Tibial nerve (tissue), 4 donors: ENCODE measurements at regions not wholly inside any gene's neighbourhood (a gene's known extent, or its start where the extent isn't known, plus 50 kb on each side); places are given as distances from the start of the nearest gene placed in this dataset.
A peak's percentile ranks its signal among the peaks of the same experiment; 100 is the strongest.

Experiments used
- DNase-seq, 2 donors: peaks; one replicate each; pipeline ENCODE4 v3.0.0-alpha.2; 2019; ENCODE audit warnings: low spot score in 2 of 2
- H3K27ac ChIP-seq, 4 donors: fragments of 200-600 bp; sonication (generic) in 3 of 4; one replicate each; pipeline ENCODE4 v1.5.1; 2017 to 2019; ENCODE audit warnings: mild to moderate bottlenecking in 1 of 4
- H3K27me3 ChIP-seq, 2 donors: fragments of 200-600 bp; sonication (generic) in 1 of 2; one replicate each; pipeline versions ENCODE4 v1.5.1 to v1.6.0; 2017 to 2019
- H3K36me3 ChIP-seq, 3 donors: fragments of 200-600 bp; sonication (generic); one replicate each; pipeline ENCODE4 v1.5.1; 2018 to 2019
- H3K4me1 ChIP-seq, 4 donors: fragments of 200-600 bp; sonication (generic) in 3 of 4; one replicate each; pipeline ENCODE4 v1.5.1; 2017 to 2019
- H3K4me3 ChIP-seq, 4 donors: fragments of 200-600 bp; sonication (generic) in 3 of 4; one replicate each; pipeline ENCODE4 v1.5.1; 2017 to 2019; ENCODE audit warnings: mild to moderate bottlenecking in 1 of 4, moderate library complexity in 1 of 4
- H3K9me3 ChIP-seq, 4 donors: fragments of 200-600 bp; sonication (generic) in 3 of 4; one replicate each; pipeline ENCODE4 v1.5.1; 2017 to 2019
- CTCF ChIP-seq, 5 experiments: fragments of 200-600 bp in 3 of 5; fragments of 450-650 bp in 2 of 5; sonication (generic) in 3 of 5; IDR thresholded peaks; one replicate each; pipeline ENCODE4 v1.5.1; 2016 to 2019; ENCODE audit warnings: antibody characterized with exemption in 5 of 5, mild to moderate bottlenecking in 3 of 5, moderate library complexity in 2 of 5
- EP300 ChIP-seq, 2 donors: sonication (generic); formaldehyde crosslinking; IDR thresholded peaks; one replicate each; pipeline ENCODE4 v1.6.1; 2017; ENCODE audit warnings: antibody characterized with exemption in 2 of 2, mild to moderate bottlenecking in 1 of 2
- POLR2A ChIP-seq, 2 donors: fragments of 450-650 bp; IDR thresholded peaks; one replicate each; pipeline ENCODE4 v1.6.1; 2017; ENCODE audit warnings: antibody characterized with exemption in 2 of 2, mild to moderate bottlenecking in 2 of 2, moderate library complexity in 2 of 2
- WGBS, 2 donors: methylation state at CpG; one replicate each; pipeline ENCODE4 v1.1.5; 2018; 5-methylcytosine and 5-hydroxymethylcytosine counted together

GRCh38 chr2:22850310-22850709 is 534.7 kb upstream of the KLHL29 start:
- DNase-seq = no peak
- H3K9me3 ChIP-seq = no peaks in the 10 kb centered on the region
- H3K36me3 ChIP-seq = no peaks in the 10 kb centered on the region
- 86 to 89% methylated on average over 7 of the region's 7 CpGs for WGBS, 2 donors
- H3K27me3 ChIP-seq = no peaks in the 10 kb centered on the region
- H3K4me1 ChIP-seq = peaks cover 0 to 10% (median 0%) of the 10 kb centered on the region in 4 donors
- H3K4me3 ChIP-seq = no peak overlapping the region
- no peak overlapping the region for H3K27ac ChIP-seq
- no peak for TF ChIP-seq EP300 (IDR thresholded peaks at IDR 0.05)
- no peak for TF ChIP-seq CTCF (IDR thresholded peaks at IDR 0.05)
- no peak for TF ChIP-seq POLR2A (IDR thresholded peaks at IDR 0.05)

- WGBS, 2 donors = 38 to 62% methylated on average over 3 of the region's 3 CpGs
These were observed 530.4 kb upstream of the KLHL29 start for GRCh38 chr2:22854588-22854987.

GRCh38 chr2:22855081-22855480 is 529.9 kb upstream of the KLHL29 start:
- WGBS, 2 donors = 54 to 58% methylated on average over 3 of the region's 3 CpGs
- Histone ChIP-seq H3K4me1 (peaks cover 0 to 17% (median 0%) of the 10 kb centered on the region in 4 donors), H3K27ac (peak overlapping the region in 3 of 4 donors; percentile 40 to 83 (median 74)), H3K27me3 (no peaks in the 10 kb centered on the region), H3K9me3 (peaks cover 0 to under 1% (median under 1%) of the 10 kb centered on the region in 4 donors), H3K36me3 (no peaks in the 10 kb centered on the region), H3K4me3 (no peak overlapping the region)
- DNase-seq = no peak
- TF ChIP-seq POLR2A (IDR thresholded peaks at IDR 0.05) = no peak
- TF ChIP-seq CTCF (IDR thresholded peaks at IDR 0.05) = no peak
- TF ChIP-seq EP300 (IDR thresholded peaks at IDR 0.05) = peak in 1 of 2 donors; percentile 36

More at GRCh38 chr2:22854588-22854987, 530.4 kb upstream of the KLHL29 start:
- H3K27me3 ChIP-seq = no peaks in the 10 kb centered on the region
- TF ChIP-seq CTCF (IDR thresholded peaks at IDR 0.05) (no peak), POLR2A (IDR thresholded peaks at IDR 0.05) (no peak), EP300 (IDR thresholded peaks at IDR 0.05) (no peak)
- no peaks in the 10 kb centered on the region for H3K9me3 ChIP-seq
- no peak for DNase-seq
- H3K36me3 ChIP-seq = no peaks in the 10 kb centered on the region
- H3K27ac ChIP-seq = peak overlapping the region in 3 of 4 donors; percentile 40 to 83 (median 74)
- peaks cover 0 to 17% (median 0%) of the 10 kb centered on the region in 4 donors for H3K4me1 ChIP-seq
- H3K4me3 ChIP-seq = no peak overlapping the region

GRCh38 chr2:22855761-22856184 is 529.2 kb upstream of the KLHL29 start:
- Histone ChIP-seq H3K9me3 (peaks cover 0 to 8% (median 3%) of the 10 kb centered on the region in 4 donors), H3K4me3 (no peak overlapping the region), H3K36me3 (no peaks in the 10 kb centered on the region), H3K4me1 (peaks cover 0 to 17% (median 0%) of the 10 kb centered on the region in 4 donors), H3K27ac (peak overlapping the region in 2 of 4 donors; percentile 74 to 83), H3K27me3 (no peaks in the 10 kb centered on the region)
- DNase-seq = no peak
- 75 to 81% methylated on average over 6 to 9 of the region's 9 CpGs for WGBS, 2 donors
- TF ChIP-seq EP300 (IDR thresholded peaks at IDR 0.05) (no peak), POLR2A (IDR thresholded peaks at IDR 0.05) (no peak), CTCF (IDR thresholded peaks at IDR 0.05) (no peak)

GRCh38 chr2:22867973-22868372 is 517.0 kb upstream of the KLHL29 start:
- no peak overlapping the region for H3K27ac ChIP-seq
- no peaks in the 10 kb centered on the region for H3K36me3 ChIP-seq
- 65 to 69% methylated on average over 4 of the region's 4 CpGs for WGBS, 2 donors
- no peak overlapping the region for H3K4me3 ChIP-seq
- DNase-seq = no peak
- no peaks in the 10 kb centered on the region for H3K4me1 ChIP-seq
- no peaks in the 10 kb centered on the region for H3K9me3 ChIP-seq
- no peak for TF ChIP-seq CTCF (IDR thresholded peaks at IDR 0.05)
- no peak for TF ChIP-seq EP300 (IDR thresholded peaks at IDR 0.05)
- TF ChIP-seq POLR2A (IDR thresholded peaks at IDR 0.05) = no peak
- H3K27me3 ChIP-seq = no peaks in the 10 kb centered on the region
